B cell (primary cell): ENCODE measurements at regions not wholly inside any gene's neighbourhood (a gene's known extent, or its start where the extent isn't known, plus 50 kb on each side); places are given as distances from the start of the nearest gene placed in this dataset.

Experiments used
- ATAC-seq: fragments of 200-7000 bp; cut with Tn5 transposase; one replicate; pipeline ENCODE4 v1.10.0; 2021; ENCODE audit warnings: low read depth, mild to moderate bottlenecking, moderate number of reproducible peaks, moderate library complexity
- CTCF ChIA-PET: fragments of 350-600 bp; sonication (Branson Sonifier 250); formaldehyde crosslinking; loops from one replicate; lab custom pipeline; 2021; ENCODE audit warnings: antibody characterized with exemption, inconsistent platforms; lab: Charles Lee
- POLR2A ChIA-PET: fragments of 350-600 bp; sonication (Branson Sonifier 250); formaldehyde crosslinking; loops from one replicate; lab custom pipeline; 2021; ENCODE audit warnings: antibody characterized with exemption; lab: Charles Lee
- DNase-seq: peaks from one replicate; pipeline ENCODE4 v3.0.0; 2013
- H2AFZ ChIP-seq: 2 replicates; pipeline ENCODE4 v1.6.1; 2012; ENCODE audit warnings: mild to moderate bottlenecking, low read depth, low read length; ENCODE audit not compliant: insufficient read depth, poor library complexity, severe bottlenecking
- H3K27ac ChIP-seq, 2 donors: 1 replicate in 1 of 2; 2 replicates in 1 of 2; pipeline ENCODE4 v1.5.1; 2012 to 2013; ENCODE audit warnings: low read length in 2 of 2, mild to moderate bottlenecking in 2 of 2, moderate library complexity in 1 of 2
- H3K27me3 ChIP-seq, 4 experiments: fragments of 200-600 bp in 1 of 4; sonication (generic) in 1 of 4; replicated peaks in 1 of 4; 1 replicate in 2 of 4; 2 replicates in 2 of 4; pipeline versions ENCODE4 v1.6.1 to v1.7.0; 2013 to 2016; ENCODE audit warnings: low read length in 3 of 4, mild to moderate bottlenecking in 2 of 4, mixed read lengths in 1 of 4, moderate library complexity in 1 of 4; ENCODE audit not compliant: insufficient read depth in 4 of 4, control insufficient read depth in 3 of 4; ENCODE audit errors: control extremely low read depth in 1 of 4
- H3K36me3 ChIP-seq, 2 experiments: replicated peaks in 1 of 2; 1 replicate in 1 of 2; 2 replicates in 1 of 2; pipeline versions ENCODE4 v1.6.1 to v1.7.1; 2013; ENCODE audit warnings: low read length in 1 of 2; ENCODE audit not compliant: insufficient read depth in 2 of 2, control insufficient read depth in 1 of 2; ENCODE audit errors: control extremely low read depth in 1 of 2, extremely low read depth in 1 of 2
- H3K4me1 ChIP-seq, 2 donors: fragments of 200-600 bp in 1 of 2; sonication (generic) in 1 of 2; 1 replicate in 1 of 2; 2 replicates in 1 of 2; pipeline versions ENCODE4 v1.5.1 to v1.6.1; 2013 to 2017; ENCODE audit warnings: low read length in 2 of 2; ENCODE audit not compliant: control insufficient read depth in 2 of 2, insufficient read depth in 2 of 2
- H3K4me2 ChIP-seq: replicated peaks from 2 replicates; pipeline ENCODE3; 2012; ENCODE audit warnings: mild to moderate bottlenecking, low read depth, low read length; ENCODE audit not compliant: poor library complexity, severe bottlenecking
- H3K4me3 ChIP-seq, 5 experiments: fragments of 200-600 bp in 1 of 5; sonication (generic) in 1 of 5; 1 replicate in 3 of 5; 2 replicates in 2 of 5; pipeline versions ENCODE4 v1.5.1 to v1.7.0; 2011 to 2016; ENCODE audit warnings: low read length in 4 of 5, mild to moderate bottlenecking in 4 of 5, low read depth in 2 of 5, control low read depth in 1 of 5, moderate library complexity in 1 of 5; ENCODE audit not compliant: insufficient read depth in 1 of 5; ENCODE audit errors: control extremely low read depth in 1 of 5, extremely low read depth in 1 of 5
- H3K79me2 ChIP-seq: fragments of 200-600 bp; sonication (generic); one replicate; pipeline ENCODE4 v1.6.0; 2016; ENCODE audit warnings: low read length; ENCODE audit not compliant: control insufficient read depth, insufficient read depth
- H3K9ac ChIP-seq: fragments of 200-600 bp; sonication (generic); 2 replicates; pipeline ENCODE4 v1.6.1; 2017; ENCODE audit warnings: mild to moderate bottlenecking, low read length, moderate library complexity
- H3K9me3 ChIP-seq, 3 donors: one replicate each; pipeline versions ENCODE4 v1.6.1 to v1.7.1; 2013; ENCODE audit warnings: low read length in 2 of 3; ENCODE audit not compliant: control insufficient read depth in 2 of 3, insufficient read depth in 1 of 3; ENCODE audit errors: control extremely low read depth in 1 of 3
- H4K20me1 ChIP-seq: 2 replicates; pipeline ENCODE4 v1.6.0; 2012; ENCODE audit warnings: mild to moderate bottlenecking, low read length; ENCODE audit not compliant: insufficient read depth, control insufficient read depth, poor library complexity, severe bottlenecking
- H3K27ac Mint-ChIP-seq: one replicate; pipeline ENCODE4 v1.8.0; 2021; ENCODE audit warnings: mixed read lengths
- H3K27me3 Mint-ChIP-seq: one replicate; pipeline ENCODE4 v1.8.0; 2021; ENCODE audit warnings: mixed read lengths
- H3K4me1 Mint-ChIP-seq: one replicate; pipeline ENCODE4 v1.8.0; 2021; ENCODE audit warnings: mixed read lengths
- H3K4me3 Mint-ChIP-seq: one replicate; pipeline ENCODE4 v1.8.0; 2021; ENCODE audit warnings: mixed read lengths
- H3K9me3 Mint-ChIP-seq: one replicate; pipeline ENCODE4 v1.8.0; 2022; ENCODE audit warnings: mixed read lengths; ENCODE audit not compliant: insufficient read depth
- CTCF ChIP-seq: fragments of 200-600 bp; IDR thresholded peaks from one replicate; pipeline ENCODE4 v1.8.0; 2022; ENCODE audit warnings: antibody characterized with exemption, mild to moderate bottlenecking
- EZH2 ChIP-seq: IDR thresholded peaks from 2 replicates; pipeline ENCODE4 v1.6.1; 2012; ENCODE audit warnings: borderline replicate concordance, low read depth, mild to moderate bottlenecking, moderate library complexity, low read length; ENCODE audit not compliant: insufficient read depth, poor library complexity, severe bottlenecking
- WGBS: methylation state at CpG from one replicate; pipeline ENCODE4 v1.1.5; 2013; ENCODE audit warnings: missing lambda C conversion rate; ENCODE audit not compliant: insufficient coverage; 5-methylcytosine and 5-hydroxymethylcytosine counted together
- intact Hi-C: fragments of 100-400 bp; cut with micrococcal nuclease; formaldehyde crosslinking; loops from one replicate; pipeline ENCODE4 v1.10.0; 2022

- H3K27ac ChIP-seq = no peak overlapping the region
- POLR2A ChIA-PET = no interaction called here
- no peaks in the 10 kb centered on the region for H4K20me1 ChIP-seq
- no peaks in the 10 kb centered on the region for H3K9me3 ChIP-seq
- intact Hi-C loops = no loop called here
- Mint-ChIP-seq H3K4me3 (no peak overlapping the region), H3K27ac (no peak overlapping the region), H3K4me1 (no peaks in the 10 kb centered on the region), H3K9me3 (no peaks in the 10 kb centered on the region), H3K27me3 (peaks cover 11% of the 10 kb centered on the region)
- H3K9ac ChIP-seq = no peak overlapping the region
- no peak overlapping the region for H3K4me2 ChIP-seq
- H3K4me1 ChIP-seq = no peaks in the 10 kb centered on the region
- WGBS = no CpG with 5 or more reads among the region's 2 CpGs
- H3K27me3 ChIP-seq = peaks cover 0 to 4% (median 0%) of the 10 kb centered on the region in 4 experiments
- ATAC-seq = no peak
- H3K4me3 ChIP-seq = no peak overlapping the region
- no peaks in the 10 kb centered on the region for H3K36me3 ChIP-seq
- DNase-seq = no peak
- no peak overlapping the region for H2AFZ ChIP-seq
- H3K79me2 ChIP-seq = no peaks in the 10 kb centered on the region
- TF ChIP-seq EZH2 (no peak), CTCF (no peak)
- CTCF ChIA-PET = no interaction called here
Observed at GRCh38 chr3:30970183-30970582, 75.7 kb upstream of the GADL1 start.

GRCh38 chr3:30972449-30972848 lies 78.0 kb upstream of the GADL1 start:
- DNase-seq = no peak
- no CpG with 5 or more reads among the region's 1 CpG for WGBS
- H3K27ac ChIP-seq = no peak overlapping the region
- H3K4me1 Mint-ChIP-seq = no peaks in the 10 kb centered on the region
- H3K27me3 ChIP-seq = no peaks in the 10 kb centered on the region
- H2AFZ ChIP-seq = no peak overlapping the region
- H3K4me3 ChIP-seq = no peak overlapping the region
- H3K36me3 ChIP-seq = no peaks in the 10 kb centered on the region
- H3K27ac Mint-ChIP-seq = no peak overlapping the region
- no peak overlapping the region for H3K9ac ChIP-seq
- H3K79me2 ChIP-seq = no peaks in the 10 kb centered on the region
- POLR2A ChIA-PET = no interaction called here
- no peaks in the 10 kb centered on the region for H4K20me1 ChIP-seq
- no peaks in the 10 kb centered on the region for H3K9me3 ChIP-seq
- H3K4me2 ChIP-seq = no peak overlapping the region
- no peak for ATAC-seq
- H3K27me3 Mint-ChIP-seq = no peaks in the 10 kb centered on the region
- TF ChIP-seq EZH2 (no peak), CTCF (no peak)
- H3K4me3 Mint-ChIP-seq = no peak overlapping the region
- no peaks in the 10 kb centered on the region for H3K4me1 ChIP-seq
- intact Hi-C loops = no loop called here
- CTCF ChIA-PET = interaction anchor here (0.6 kb wide), 1 partner anchor 23 kb away, joined by 3 read pairs; no protein-coding TSS in a partner anchor
- H3K9me3 Mint-ChIP-seq = no peaks in the 10 kb centered on the region
